Fibroblast of skin of back (primary cell): ENCODE measurements at regions not wholly inside any gene's neighbourhood (a gene's known extent, or its start where the extent isn't known, plus 50 kb on each side); places are given as distances from the start of the nearest gene placed in this dataset.
"Not testable (repeated sequence)": the region's sequence is repeated elsewhere in the genome, so short reads cannot be mapped to it uniquely, and the experiment has no call there.

Source experiments
- DNase-seq: peaks from one replicate; pipeline ENCODE4 v3.0.0-alpha.2; 2013

DNA sequence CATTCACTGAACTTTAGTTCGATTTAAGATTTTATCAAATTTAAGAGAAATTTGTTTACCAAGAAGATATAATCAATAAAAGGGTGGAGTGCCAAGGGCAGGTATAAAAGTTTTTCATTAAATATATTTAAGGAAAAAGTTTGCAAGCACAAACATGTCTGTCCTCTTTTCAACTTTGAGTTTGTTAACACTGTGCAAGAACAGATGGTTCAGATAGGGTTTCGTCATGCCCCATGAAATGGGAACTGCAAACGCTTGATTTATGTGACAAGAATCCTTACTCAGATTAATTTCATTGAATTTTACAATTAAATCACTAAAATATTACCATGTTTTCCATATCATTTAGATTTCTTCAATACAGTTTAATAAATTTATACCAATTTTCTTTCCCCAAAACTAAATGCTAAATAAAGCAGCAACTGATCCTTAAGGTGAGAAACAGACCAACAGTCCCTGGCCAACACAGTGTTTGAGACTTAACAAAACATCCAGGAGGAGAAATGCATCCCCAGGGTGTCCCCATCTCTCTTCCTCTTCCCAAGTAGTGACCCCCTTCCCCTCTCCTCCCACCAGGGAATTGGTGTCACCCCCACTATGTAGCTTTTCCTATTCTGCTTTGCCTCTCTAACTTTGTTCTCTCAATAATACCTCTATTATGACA is 292.9 kb downstream of the LTN1 start:
- no peak for DNase-seq

GRCh38 chr21:28699186-28699585 is 293.5 kb downstream of the LTN1 start:
- no peak for DNase-seq

GRCh38 chr21:28696844-28697410 is 295.8 kb downstream of the LTN1 start:
- DNase-seq = no peak

DNA sequence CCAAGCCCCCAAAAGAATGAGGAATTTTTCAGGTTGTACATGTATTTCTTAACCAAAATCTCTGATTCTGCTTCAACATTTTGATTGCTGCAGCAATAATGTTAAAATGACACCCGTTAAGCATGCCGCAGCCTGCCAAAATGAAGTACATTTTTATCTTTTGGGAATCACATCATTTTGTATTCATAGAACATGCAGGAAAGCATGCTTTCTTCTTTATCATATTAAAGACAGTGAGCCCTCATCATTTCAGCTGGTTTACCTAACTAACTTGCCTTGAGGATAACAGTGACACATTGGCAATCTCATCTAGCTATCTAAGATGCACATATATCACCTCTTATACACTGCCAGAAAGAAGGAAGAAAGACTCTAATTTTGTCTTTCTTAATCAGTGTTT is 299.2 kb downstream of the LTN1 start:
- no peak for DNase-seq

DNA sequence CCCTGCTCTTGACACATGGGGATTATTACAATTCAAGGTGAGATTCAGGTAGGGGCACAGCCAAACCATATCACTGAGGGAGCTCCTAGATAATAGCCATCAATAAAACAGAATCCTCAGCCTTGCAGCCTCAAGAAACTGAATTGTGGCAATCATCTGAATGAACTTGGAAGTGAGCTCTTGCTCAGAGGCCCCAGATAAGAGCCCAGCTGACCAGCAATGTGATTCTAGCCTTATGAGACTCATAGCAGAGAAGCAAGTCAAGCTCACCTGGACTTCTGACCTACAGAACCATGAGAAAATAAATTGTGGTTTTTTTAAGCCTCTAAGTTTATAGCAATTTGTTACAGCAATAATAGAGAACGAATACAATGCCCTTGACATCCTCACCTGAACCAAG is 302.5 kb downstream of the LTN1 start:
- DNase-seq = no peak

DNA sequence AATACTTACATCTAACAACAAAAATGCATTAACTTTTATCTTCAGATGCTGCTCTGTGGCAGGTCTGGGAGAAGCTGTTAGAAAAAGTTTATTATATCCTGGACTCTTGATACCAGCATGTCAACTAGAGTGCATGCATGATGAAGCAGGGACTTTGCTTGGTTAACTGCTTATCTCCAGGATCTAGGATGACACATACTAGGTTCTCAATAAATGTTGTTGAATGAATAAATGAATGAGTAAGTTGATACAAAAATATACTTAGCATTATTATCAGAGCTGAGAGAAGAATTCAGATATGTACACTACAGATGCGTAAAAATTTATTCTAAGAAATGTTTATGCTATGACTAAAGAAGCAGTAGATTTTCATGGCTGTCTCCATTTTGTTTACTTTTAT is 304.3 kb downstream of the LTN1 start:
- DNase-seq = peak; percentile 27

GRCh38 chr21:28687586-28687985 is 305.1 kb downstream of the LTN1 start:
- no peak for DNase-seq

DNA sequence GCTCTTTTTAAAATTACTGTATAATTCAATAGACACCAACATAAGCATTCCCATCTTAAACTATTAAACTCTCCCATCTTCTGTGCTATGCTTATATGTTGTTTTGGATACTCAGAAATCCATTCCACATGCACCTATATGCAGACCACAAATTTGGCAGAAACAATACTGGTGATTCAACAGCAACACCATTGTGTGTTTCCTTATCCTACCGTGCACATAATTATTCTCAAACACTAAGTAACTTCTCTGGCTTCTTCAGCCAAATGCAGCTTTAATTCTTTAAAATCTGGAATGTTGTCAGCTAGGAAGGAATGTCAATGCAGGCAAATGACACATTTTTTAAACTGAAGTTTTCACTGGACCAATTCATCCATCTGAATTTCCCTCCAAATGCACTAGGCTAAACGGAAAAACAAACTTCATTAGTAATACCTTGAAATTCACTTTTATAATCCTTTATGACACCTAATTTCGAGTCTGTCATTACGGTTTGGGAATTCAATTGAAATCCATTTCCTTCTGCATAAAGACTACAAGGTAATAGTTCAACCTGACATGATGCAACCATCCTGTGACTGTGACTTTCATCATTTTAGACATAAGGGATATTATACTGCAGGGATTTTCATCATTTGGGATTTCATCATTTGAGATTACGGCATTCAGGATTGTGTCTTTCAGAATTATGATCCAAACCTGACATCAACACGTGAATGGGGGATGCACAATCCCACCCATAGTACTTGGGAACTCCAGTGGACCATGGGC is 308.5 kb downstream of the LTN1 start:
- peak; percentile 19 for DNase-seq

DNA sequence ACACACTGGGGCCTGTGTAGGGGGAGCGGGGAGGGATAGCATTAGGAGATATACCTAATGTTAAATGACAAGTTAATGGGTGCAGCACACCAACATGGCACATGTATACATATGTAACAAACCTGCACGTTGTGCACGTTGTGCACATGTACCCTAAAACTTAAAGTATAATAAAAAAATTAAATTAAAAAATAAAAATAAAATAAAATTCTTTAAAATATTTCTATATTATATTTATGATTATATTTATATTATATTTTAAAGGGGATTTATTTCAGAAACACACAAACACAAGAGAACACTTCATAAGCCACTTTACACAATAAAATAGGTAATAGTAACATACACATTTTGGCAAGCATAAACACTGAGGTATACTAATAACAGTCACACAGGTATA is 309.8 kb downstream of the LTN1 start:
- DNase-seq = not testable (repeated sequence)

DNA sequence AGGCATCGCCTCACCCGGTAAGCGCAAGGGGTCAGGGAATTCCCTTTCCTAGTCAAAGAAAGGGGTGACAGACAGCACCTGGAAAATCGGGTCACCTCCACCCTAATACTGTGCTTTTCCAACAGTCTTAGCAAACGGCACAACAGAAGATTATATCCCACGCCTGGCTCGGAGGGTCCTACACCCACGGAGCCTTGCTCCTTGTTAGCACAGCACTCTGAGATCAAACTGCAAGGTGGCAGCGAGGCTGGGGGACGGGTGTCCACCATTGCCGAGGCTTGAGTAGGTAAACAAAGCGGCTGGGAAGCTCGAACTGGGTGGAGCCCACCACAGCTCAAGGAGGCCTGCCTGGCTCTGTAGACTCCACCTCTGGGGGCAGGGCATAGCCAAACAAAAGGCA is 315.6 kb downstream of the LTN1 start:
- not testable (repeated sequence) for DNase-seq

- DNase-seq = peak; percentile 46
Observed at GRCh38 chr21:28675331-28676041, 317.2 kb downstream of the LTN1 start.

DNA sequence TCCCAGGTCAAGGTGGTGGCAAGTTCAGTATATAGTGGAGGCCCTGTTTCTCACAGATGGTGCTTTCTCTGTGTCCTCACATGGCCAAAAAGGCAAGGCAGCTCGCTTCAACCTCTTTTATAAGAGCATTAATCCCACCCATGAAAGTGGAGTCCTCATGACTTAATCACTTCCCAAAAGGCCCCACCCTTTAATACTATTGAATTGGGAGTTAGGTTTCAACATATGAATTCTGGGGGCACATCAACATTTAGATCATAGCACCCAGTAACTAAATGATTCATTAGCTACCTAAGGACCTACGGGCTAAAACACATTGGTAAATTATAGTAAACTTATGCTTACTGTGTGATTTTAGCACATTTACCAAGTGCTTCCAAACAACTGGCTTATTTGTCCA is 317.9 kb downstream of the LTN1 start:
- no peak for DNase-seq

DNA sequence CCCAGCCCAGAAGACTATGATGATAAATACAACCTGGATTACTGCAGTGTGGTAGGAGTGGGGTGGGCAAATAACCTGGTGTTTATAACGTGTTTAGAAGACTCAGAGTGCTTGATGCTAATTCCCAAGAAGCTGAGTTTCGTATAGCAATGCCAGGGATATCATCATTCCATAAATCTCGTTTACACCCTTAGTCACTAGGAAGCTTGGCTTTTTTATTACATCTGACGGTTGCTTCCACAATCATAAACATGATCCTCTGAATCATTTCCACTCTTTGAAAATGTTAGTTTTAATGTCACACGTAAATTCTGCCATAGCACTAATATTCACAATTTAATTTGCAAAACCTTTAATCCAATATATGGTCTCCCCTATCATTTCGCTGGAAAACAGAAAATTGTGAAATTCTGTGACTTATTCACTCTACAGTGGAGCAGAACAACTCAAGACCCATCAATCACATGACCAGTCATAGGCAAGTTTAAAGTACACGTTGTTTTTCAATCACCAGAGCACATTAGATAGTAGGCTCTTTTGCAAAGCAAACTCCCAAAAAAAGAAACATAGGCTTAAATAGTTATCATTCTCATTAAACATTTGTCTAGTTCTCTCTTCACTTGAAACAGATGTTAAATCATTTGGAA is 321.0 kb downstream of the LTN1 start:
- DNase-seq = no peak

DNA sequence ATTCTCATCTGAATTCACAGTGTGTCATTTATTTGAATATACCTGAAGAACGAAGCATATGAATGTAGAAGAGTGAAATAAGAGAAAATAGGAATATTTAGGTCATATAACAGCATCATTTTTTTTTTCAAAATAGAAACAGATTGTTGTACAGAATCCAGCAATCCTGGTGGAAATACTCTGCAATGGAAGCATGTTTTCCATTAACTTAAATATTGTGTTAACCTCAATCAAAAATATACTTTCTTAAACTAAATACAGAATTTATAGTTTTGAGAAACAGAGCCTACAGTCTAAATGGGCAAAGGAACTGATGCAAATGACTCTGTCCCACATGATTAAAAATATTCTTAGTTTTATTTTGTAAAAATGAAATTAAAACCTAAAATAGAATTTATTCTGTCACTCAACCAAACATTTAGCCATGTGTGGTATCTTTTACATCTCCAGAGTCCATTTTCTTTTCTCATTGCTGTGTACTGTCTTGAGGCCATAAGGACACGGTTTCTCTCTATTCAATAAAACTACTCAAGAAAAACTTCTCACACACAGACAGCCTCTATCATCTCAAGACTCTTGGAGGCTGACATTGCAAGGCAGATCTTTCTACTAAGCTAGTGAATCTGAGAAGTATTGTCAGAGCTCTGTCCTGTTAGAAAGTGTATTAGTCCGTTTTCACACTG is 322.6 kb downstream of the LTN1 start:
- no peak for DNase-seq

DNA sequence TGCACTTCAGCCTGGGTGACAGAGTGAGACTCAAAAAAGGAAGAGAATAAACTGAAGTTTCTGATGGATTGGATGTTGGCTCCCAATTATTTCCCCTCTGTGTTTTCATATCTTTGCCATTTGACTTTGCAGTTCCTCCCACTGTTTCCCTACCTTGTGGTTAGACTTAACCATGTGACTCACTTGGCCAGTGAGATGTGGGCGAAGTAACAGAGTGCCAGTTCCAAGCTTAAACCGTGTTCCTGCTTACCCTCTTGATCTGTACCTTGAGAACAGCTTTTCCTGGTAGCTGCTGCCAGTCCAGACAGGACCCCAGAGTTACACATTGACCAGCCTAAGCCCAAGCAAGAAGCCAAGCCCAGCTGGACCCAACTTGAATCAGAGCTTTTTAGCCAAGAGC is 323.4 kb downstream of the LTN1 start:
- no peak for DNase-seq

- DNase-seq = no peak
Observed at GRCh38 chr21:28663754-28664153, 328.9 kb downstream of the LTN1 start.

DNA sequence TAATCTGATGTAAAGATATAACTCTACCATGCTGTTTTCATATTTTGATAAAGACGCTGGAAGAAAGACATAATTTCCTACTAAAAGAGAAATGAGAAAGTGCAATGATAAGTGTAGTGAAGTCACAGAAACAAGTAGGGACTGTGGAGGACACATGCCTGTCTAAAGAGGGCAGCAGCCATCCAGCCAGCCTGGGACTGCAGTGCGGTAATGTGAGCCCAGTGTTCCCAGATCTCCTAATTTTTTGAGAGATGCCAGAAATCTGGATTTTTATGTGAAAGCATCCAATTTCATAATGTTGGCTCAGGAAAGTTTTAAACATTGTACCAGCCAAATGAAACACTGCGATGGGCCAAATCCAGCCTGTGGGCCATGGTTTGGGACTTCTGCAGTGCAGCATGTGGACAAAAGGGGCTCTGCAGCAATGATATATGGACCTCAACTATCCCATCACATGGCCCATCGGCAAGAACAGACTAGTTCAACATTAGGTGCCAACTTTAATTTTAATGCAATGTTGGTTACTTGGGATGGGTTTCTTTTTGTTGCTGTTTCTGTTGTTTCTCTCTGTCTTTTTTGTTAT is 329.5 kb downstream of the LTN1 start:
- DNase-seq = no peak

DNA sequence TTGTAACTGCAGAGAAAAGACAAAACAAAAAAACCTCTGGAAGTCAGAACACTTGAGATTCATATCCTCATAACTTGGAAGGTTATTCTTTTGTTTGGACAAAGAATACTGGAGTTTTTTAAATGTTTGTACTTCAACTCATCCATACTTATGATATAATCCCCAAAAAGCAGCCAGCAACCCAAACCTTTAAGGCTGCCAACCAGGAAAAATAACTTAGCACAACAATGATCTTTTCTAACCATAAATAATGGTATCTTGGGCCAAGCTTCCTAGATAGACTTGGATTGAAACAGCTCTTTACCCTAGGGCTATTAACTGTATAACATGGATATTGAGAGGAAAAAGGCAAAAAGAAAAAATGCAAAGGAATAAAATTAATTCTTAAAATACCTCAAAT is 335.1 kb downstream of the LTN1 start:
- DNase-seq = no peak

DNA sequence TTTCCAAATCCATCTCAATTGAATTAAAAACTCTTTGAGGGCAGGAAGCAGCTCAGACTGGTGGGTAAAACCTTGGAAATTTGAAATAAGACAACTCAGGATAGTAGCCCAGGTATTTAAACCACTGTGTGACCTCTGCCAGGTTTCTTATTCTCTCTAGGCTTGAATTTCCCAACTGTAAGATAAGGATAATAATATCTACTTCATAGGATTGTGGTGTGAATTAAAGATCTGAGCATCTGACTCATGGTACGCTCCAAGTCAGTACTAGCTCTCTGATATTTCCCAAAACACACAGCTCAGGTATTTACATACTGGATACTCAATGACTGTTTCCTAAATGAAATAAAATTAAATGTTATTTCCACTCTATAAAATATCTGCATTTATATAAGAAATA is 337.2 kb downstream of the LTN1 start:
- no peak for DNase-seq

GRCh38 chr21:28654406-28654805 is 338.3 kb downstream of the LTN1 start:
- DNase-seq = no peak

DNA sequence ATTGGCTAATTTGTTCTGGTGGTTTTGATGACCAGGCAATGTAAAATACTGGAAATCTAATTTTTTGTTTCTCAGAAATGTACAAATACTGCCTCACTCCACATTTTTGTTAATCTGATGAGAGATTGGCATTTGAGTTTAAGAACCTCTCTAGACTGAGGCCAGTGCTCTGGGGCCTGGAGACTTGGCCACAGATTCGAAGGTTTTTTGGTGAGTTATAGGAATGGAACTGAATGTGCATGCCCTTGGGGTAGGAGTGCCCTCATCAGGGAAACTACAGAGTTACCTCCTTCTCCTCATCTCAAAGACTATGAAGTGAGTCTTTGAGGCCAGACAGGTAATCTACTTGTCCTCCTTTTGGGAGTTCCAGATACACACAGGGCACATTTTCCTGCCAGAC is 347.9 kb downstream of the LTN1 start:
- peak; percentile 13 for DNase-seq

DNA sequence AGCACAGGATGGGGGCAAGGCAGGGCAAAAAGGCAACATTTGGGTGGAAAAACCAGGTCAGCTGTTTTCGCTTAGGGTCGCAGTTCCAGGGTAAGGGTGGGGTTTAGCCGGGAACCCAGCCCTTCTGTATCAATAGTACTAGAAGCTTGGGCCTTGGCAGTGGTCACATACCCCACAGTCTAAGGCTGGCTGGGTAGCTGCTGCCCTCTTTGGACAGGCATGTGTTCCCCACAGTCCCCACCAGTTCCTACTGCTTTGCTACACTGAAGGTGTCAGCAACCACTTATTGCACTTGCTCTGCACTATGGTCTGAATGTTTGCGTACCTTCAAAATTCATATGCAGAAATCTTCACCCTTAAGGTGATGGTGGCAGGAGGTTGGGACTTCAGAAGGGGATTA is 349.8 kb downstream of the LTN1 start:
- no peak for DNase-seq
